MM.1S (cell line): ENCODE measurements at regions not wholly inside any gene's neighbourhood (a gene's known extent, or its start where the extent isn't known, plus 50 kb on each side); places are given as distances from the start of the nearest gene placed in this dataset.

ENCODE experiments used
- DNase-seq: peaks from one replicate; pipeline ENCODE4 v3.0.0-alpha.2; 2015
- H2AFZ ChIP-seq: fragments of 300-600 bp; sonication (generic); 2 replicates; pipeline ENCODE4 v1.6.0; 2016; ENCODE audit warnings: antibody characterized with exemption, low read length
- H3F3A ChIP-seq: fragments of 300-600 bp; sonication (generic); 2 replicates; pipeline ENCODE4 v1.6.1; 2016; ENCODE audit warnings: mild to moderate bottlenecking, antibody characterized with exemption, low read length, moderate library complexity, mixed read lengths; ENCODE audit not compliant: insufficient read depth
- H3K27ac ChIP-seq: fragments of 300-600 bp; sonication (generic); 2 replicates; pipeline ENCODE4 v1.5.1; 2016; ENCODE audit warnings: mild to moderate bottlenecking, low read length
- H3K27me3 ChIP-seq: fragments of 300-600 bp; sonication (generic); replicated peaks from 2 replicates; pipeline ENCODE4 v1.6.0; 2016; ENCODE audit warnings: low read length; ENCODE audit not compliant: insufficient read depth
- H3K36me3 ChIP-seq: fragments of 300-600 bp; sonication (generic); replicated peaks from 2 replicates; pipeline ENCODE4 v1.6.1; 2016; ENCODE audit warnings: mild to moderate bottlenecking, low read length, mixed read lengths; ENCODE audit not compliant: insufficient read depth
- H3K4me1 ChIP-seq: fragments of 300-600 bp; sonication (generic); 2 replicates; pipeline ENCODE4 v1.6.1; 2016; ENCODE audit warnings: low read length, mixed read lengths
- H3K4me2 ChIP-seq: fragments of 300-600 bp; sonication (generic); 2 replicates; pipeline ENCODE4 v1.6.0; 2016; ENCODE audit warnings: low read depth, low read length
- H3K4me3 ChIP-seq: fragments of 300-600 bp; sonication (generic); 2 replicates; pipeline ENCODE4 v1.5.1; 2016; ENCODE audit warnings: low read length, mixed read lengths
- H3K79me2 ChIP-seq: fragments of 300-600 bp; sonication (generic); 2 replicates; pipeline ENCODE4 v1.6.1; 2016; ENCODE audit warnings: mixed run types, low read length, mixed read lengths
- H3K9ac ChIP-seq: fragments of 300-600 bp; sonication (generic); 2 replicates; pipeline ENCODE4 v1.6.1; 2016; ENCODE audit warnings: low read length, mixed read lengths
- H3K9me2 ChIP-seq: fragments of 300-600 bp; sonication (generic); replicated peaks from 2 replicates; pipeline ENCODE4 v1.6.1; 2016; ENCODE audit warnings: mild to moderate bottlenecking, low read length, mixed read lengths; ENCODE audit not compliant: insufficient read depth
- H3K9me3 ChIP-seq: fragments of 300-600 bp; sonication (generic); replicated peaks from 2 replicates; pipeline ENCODE4 v1.6.1; 2016; ENCODE audit warnings: mild to moderate bottlenecking, low read length, mixed read lengths; ENCODE audit not compliant: insufficient read depth
- H4K20me1 ChIP-seq: fragments of 300-600 bp; sonication (generic); 2 replicates; pipeline ENCODE4 v1.6.1; 2016; ENCODE audit warnings: mild to moderate bottlenecking, low read length, moderate library complexity, mixed read lengths; ENCODE audit not compliant: insufficient read depth
- CTCF ChIP-seq: fragments of 300-600 bp; sonication (generic); IDR thresholded peaks from 2 replicates; pipeline ENCODE4 v1.5.1; 2016; ENCODE audit warnings: antibody characterized with exemption, low read length, mixed read lengths
- EZH2 ChIP-seq: fragments of 300-600 bp; sonication (generic); optimal IDR thresholded peaks from 2 replicates; pipeline ENCODE3; 2017; ENCODE audit warnings: low read depth, mild to moderate bottlenecking, antibody characterized with exemption, low read length, mixed read lengths
- EZH2phosphoT487 ChIP-seq: fragments of 300-600 bp; sonication (generic); IDR thresholded peaks from 2 replicates; pipeline ENCODE4 v1.6.1; 2018; ENCODE audit warnings: antibody characterized with exemption, low read length

GRCh38 chr2:188085421-188085820 lies 206.3 kb upstream of the GULP1 start:
- Histone ChIP-seq H3F3A (no peaks in the 10 kb centered on the region), H3K4me2 (no peak overlapping the region), H3K79me2 (no peaks in the 10 kb centered on the region), H2AFZ (no peak overlapping the region), H3K36me3 (no peaks in the 10 kb centered on the region), H3K27me3 (no peaks in the 10 kb centered on the region), H3K27ac (no peak overlapping the region), H3K9ac (no peak overlapping the region), H3K9me2 (no peaks in the 10 kb centered on the region), H3K9me3 (no peaks in the 10 kb centered on the region), H3K4me3 (no peak overlapping the region), H4K20me1 (no peaks in the 10 kb centered on the region), H3K4me1 (no peaks in the 10 kb centered on the region)
- no peak for TF ChIP-seq EZH2phosphoT487
- no peak for TF ChIP-seq EZH2
- TF ChIP-seq CTCF, result no peak
- no peak for DNase-seq

GRCh38 chr2:188089901-188090300 lies 201.8 kb upstream of the GULP1 start:
- TF ChIP-seq CTCF (no peak), EZH2 (no peak), EZH2phosphoT487 (no peak)
- H3K4me1 ChIP-seq, result no peaks in the 10 kb centered on the region
- no peaks in the 10 kb centered on the region for H3K27me3 ChIP-seq
- no peaks in the 10 kb centered on the region for H4K20me1 ChIP-seq
- no peaks in the 10 kb centered on the region for H3K9me2 ChIP-seq
- H3K79me2 ChIP-seq, result no peaks in the 10 kb centered on the region
- no peak overlapping the region for H3K9ac ChIP-seq
- no peak overlapping the region for H3K27ac ChIP-seq
- H3K9me3 ChIP-seq, result no peaks in the 10 kb centered on the region
- H3F3A ChIP-seq, result no peaks in the 10 kb centered on the region
- H3K4me3 ChIP-seq, result no peak overlapping the region
- no peak for DNase-seq
- H3K4me2 ChIP-seq, result no peak overlapping the region
- no peaks in the 10 kb centered on the region for H3K36me3 ChIP-seq
- no peak overlapping the region for H2AFZ ChIP-seq

GRCh38 chr2:188091220-188091619 lies 200.5 kb upstream of the GULP1 start:
- no peaks in the 10 kb centered on the region for H4K20me1 ChIP-seq
- no peaks in the 10 kb centered on the region for H3K27me3 ChIP-seq
- H3K9ac ChIP-seq, result no peak overlapping the region
- no peak overlapping the region for H3K27ac ChIP-seq
- no peaks in the 10 kb centered on the region for H3F3A ChIP-seq
- no peak for DNase-seq
- H3K4me2 ChIP-seq, result no peak overlapping the region
- TF ChIP-seq EZH2, result no peak
- TF ChIP-seq EZH2phosphoT487, result no peak
- no peak for TF ChIP-seq CTCF
- no peaks in the 10 kb centered on the region for H3K9me2 ChIP-seq
- H3K79me2 ChIP-seq, result no peaks in the 10 kb centered on the region
- H3K4me1 ChIP-seq, result no peaks in the 10 kb centered on the region
- H3K36me3 ChIP-seq, result no peaks in the 10 kb centered on the region
- no peaks in the 10 kb centered on the region for H3K9me3 ChIP-seq
- no peak overlapping the region for H3K4me3 ChIP-seq
- no peak overlapping the region for H2AFZ ChIP-seq
